ENCODE measurements at regions not wholly inside any gene's neighbourhood (a gene's known extent, or its start where the extent isn't known, plus 50 kb on each side); places are given as distances from the start of the nearest gene placed in this dataset.
"Not testable (repeated sequence)": the region's sequence is repeated elsewhere in the genome, so short reads cannot be mapped to it uniquely, and the experiment has no call there.

DNA sequence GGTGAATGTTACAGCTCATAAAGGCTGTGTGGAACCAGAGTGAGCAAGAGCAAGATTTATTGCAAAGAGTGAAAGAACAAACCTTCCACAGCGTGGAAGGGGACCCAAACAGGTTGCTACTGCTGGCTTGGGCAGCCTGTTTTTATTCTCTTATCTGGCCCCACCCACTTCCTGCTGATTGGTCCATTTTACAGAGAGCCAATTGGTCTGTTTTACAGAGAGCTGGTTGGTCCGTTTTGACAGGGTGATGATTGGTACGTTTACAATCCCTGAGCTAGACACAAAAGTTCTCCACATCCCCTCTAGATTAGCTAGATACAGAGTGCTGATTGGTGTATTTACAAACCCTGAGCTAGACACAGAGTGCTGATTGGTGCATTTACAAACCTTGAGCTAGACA, 74.4 kb upstream of the TBC1D5 start:
- TF ChIP-seq, protein P1, sequence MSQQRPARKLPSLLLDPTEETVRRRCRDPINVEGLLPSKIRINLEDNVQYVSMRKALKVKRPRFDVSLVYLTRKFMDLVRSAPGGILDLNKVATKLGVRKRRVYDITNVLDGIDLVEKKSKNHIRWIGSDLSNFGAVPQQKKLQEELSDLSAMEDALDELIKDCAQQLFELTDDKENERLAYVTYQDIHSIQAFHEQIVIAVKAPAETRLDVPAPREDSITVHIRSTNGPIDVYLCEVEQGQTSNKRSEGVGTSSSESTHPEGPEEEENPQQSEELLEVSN (IDR thresholded peaks at IDR 0.05; ENCODE audit: borderline replicate concordance, low read depth), result not testable (repeated sequence)
- TF ChIP-seq JUNB (IDR thresholded peaks at IDR 0.05); ZSCAN20 (CRISPR knock-in tag; IDR thresholded peaks at IDR 0.05); CHD4 (IDR thresholded peaks at IDR 0.05; ENCODE audit: borderline replicate concordance); EP300 (IDR thresholded peaks at IDR 0.05); POLR2A (IDR thresholded peaks at IDR 0.05; ENCODE audit: low read length); PHF8 (IDR thresholded peaks at IDR 0.05; ENCODE audit: borderline replicate concordance, low read depth); ZFP36 (IDR thresholded peaks at IDR 0.05; ENCODE audit: borderline replicate concordance, partially characterized antibody); CHD2 (IDR thresholded peaks at IDR 0.05; ENCODE audit: low read length, partially characterized antibody): not testable (repeated sequence)
- TF ChIP-seq, protein P2, sequence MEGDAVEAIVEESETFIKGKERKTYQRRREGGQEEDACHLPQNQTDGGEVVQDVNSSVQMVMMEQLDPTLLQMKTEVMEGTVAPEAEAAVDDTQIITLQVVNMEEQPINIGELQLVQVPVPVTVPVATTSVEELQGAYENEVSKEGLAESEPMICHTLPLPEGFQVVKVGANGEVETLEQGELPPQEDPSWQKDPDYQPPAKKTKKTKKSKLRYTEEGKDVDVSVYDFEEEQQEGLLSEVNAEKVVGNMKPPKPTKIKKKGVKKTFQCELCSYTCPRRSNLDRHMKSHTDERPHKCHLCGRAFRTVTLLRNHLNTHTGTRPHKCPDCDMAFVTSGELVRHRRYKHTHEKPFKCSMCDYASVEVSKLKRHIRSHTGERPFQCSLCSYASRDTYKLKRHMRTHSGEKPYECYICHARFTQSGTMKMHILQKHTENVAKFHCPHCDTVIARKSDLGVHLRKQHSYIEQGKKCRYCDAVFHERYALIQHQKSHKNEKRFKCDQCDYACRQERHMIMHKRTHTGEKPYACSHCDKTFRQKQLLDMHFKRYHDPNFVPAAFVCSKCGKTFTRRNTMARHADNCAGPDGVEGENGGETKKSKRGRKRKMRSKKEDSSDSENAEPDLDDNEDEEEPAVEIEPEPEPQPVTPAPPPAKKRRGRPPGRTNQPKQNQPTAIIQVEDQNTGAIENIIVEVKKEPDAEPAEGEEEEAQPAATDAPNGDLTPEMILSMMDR (IDR thresholded peaks at IDR 0.05), result not testable (repeated sequence)
- TF ChIP-seq, protein P3, sequence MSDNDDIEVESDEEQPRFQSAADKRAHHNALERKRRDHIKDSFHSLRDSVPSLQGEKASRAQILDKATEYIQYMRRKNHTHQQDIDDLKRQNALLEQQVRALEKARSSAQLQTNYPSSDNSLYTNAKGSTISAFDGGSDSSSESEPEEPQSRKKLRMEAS (IDR thresholded peaks at IDR 0.05), result not testable (repeated sequence)
- TF ChIP-seq, protein P4, sequence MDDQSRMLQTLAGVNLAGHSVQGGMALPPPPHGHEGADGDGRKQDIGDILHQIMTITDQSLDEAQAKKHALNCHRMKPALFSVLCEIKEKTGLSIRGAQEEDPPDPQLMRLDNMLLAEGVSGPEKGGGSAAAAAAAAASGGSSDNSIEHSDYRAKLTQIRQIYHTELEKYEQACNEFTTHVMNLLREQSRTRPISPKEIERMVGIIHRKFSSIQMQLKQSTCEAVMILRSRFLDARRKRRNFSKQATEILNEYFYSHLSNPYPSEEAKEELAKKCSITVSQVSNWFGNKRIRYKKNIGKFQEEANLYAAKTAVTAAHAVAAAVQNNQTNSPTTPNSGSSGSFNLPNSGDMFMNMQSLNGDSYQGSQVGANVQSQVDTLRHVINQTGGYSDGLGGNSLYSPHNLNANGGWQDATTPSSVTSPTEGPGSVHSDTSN (IDR thresholded peaks at IDR 0.05), result not testable (repeated sequence)
- TF ChIP-seq, protein P5, sequence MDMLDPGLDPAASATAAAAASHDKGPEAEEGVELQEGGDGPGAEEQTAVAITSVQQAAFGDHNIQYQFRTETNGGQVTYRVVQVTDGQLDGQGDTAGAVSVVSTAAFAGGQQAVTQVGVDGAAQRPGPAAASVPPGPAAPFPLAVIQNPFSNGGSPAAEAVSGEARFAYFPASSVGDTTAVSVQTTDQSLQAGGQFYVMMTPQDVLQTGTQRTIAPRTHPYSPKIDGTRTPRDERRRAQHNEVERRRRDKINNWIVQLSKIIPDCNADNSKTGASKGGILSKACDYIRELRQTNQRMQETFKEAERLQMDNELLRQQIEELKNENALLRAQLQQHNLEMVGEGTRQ (IDR thresholded peaks at IDR 0.05), result not testable (repeated sequence)
- TF ChIP-seq, protein P6, sequence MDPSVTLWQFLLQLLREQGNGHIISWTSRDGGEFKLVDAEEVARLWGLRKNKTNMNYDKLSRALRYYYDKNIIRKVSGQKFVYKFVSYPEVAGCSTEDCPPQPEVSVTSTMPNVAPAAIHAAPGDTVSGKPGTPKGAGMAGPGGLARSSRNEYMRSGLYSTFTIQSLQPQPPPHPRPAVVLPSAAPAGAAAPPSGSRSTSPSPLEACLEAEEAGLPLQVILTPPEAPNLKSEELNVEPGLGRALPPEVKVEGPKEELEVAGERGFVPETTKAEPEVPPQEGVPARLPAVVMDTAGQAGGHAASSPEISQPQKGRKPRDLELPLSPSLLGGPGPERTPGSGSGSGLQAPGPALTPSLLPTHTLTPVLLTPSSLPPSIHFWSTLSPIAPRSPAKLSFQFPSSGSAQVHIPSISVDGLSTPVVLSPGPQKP (IDR thresholded peaks at IDR 0.05; ENCODE audit: low read depth, low read length), result not testable (repeated sequence)

All from A549 (cell line).